ENCODE measurements at regions not wholly inside any gene's neighbourhood (a gene's known extent, or its start where the extent isn't known, plus 50 kb on each side); places are given as distances from the start of the nearest gene placed in this dataset.

DNA sequence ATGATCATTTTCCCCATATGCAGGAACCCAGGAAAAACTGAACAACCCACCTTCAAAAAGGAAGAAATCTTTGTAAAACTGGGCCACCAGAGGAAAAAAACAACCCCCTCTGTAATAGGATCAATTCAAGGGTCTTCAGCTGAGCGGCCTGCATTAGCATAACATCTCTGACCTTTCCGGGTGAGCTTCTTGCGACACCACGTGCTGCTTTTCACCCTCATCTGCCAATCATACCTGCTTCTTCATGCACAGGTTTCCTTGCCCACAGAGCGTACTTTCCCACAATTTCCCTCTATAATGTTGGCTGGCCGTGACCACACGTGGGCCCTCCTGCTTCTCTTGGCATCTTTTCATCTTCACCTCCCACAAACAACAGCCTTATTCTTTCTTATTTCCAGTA, 284.3 kb upstream of the NEBL start:
- H3K4me3 ChIP-seq = no peak overlapping the region
- peaks cover 0 to 13% (median 0%) of the 10 kb centered on the region in 3 donors for H3K27me3 ChIP-seq
- H3K4me1 ChIP-seq = no peaks in the 10 kb centered on the region
- intact Hi-C loops (cut with DNase I; ENCODE audit: low total_unique reads) = no loop called here
- H3K36me3 ChIP-seq = no peaks in the 10 kb centered on the region
- no peak overlapping the region for H3K27ac ChIP-seq
- WGBS, 5 donors = 72 to 89% (median 78%) methylated on average over 7 of the region's 7 CpGs
- H3K9me3 ChIP-seq = peaks cover 0 to 13% (median 8%) of the 10 kb centered on the region in 4 donors
- DNase-seq = no peak
- TF ChIP-seq, protein P1, sequence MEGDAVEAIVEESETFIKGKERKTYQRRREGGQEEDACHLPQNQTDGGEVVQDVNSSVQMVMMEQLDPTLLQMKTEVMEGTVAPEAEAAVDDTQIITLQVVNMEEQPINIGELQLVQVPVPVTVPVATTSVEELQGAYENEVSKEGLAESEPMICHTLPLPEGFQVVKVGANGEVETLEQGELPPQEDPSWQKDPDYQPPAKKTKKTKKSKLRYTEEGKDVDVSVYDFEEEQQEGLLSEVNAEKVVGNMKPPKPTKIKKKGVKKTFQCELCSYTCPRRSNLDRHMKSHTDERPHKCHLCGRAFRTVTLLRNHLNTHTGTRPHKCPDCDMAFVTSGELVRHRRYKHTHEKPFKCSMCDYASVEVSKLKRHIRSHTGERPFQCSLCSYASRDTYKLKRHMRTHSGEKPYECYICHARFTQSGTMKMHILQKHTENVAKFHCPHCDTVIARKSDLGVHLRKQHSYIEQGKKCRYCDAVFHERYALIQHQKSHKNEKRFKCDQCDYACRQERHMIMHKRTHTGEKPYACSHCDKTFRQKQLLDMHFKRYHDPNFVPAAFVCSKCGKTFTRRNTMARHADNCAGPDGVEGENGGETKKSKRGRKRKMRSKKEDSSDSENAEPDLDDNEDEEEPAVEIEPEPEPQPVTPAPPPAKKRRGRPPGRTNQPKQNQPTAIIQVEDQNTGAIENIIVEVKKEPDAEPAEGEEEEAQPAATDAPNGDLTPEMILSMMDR (IDR thresholded peaks at IDR 0.05) = no peak
- TF ChIP-seq POLR2A (IDR thresholded peaks at IDR 0.05) = no peak
- no peak for TF ChIP-seq EP300 (IDR thresholded peaks at IDR 0.05)
- TF ChIP-seq POLR2AphosphoS5 (IDR thresholded peaks at IDR 0.05) = no peak

- intact Hi-C loops (cut with DNase I; ENCODE audit: low total_unique reads) = no loop called here
- no peak overlapping the region for H3K27ac ChIP-seq
- H3K36me3 ChIP-seq = no peaks in the 10 kb centered on the region
- H3K27me3 ChIP-seq = peaks cover 0 to 15% (median 0%) of the 10 kb centered on the region in 3 donors
- H3K4me1 ChIP-seq = no peaks in the 10 kb centered on the region
- no peak overlapping the region for H3K4me3 ChIP-seq
- TF ChIP-seq, protein P1 (IDR thresholded peaks at IDR 0.05) = no peak
- TF ChIP-seq POLR2A (IDR thresholded peaks at IDR 0.05) (no peak), EP300 (IDR thresholded peaks at IDR 0.05) (no peak), POLR2AphosphoS5 (IDR thresholded peaks at IDR 0.05) (no peak)
- DNase-seq = no peak
- peaks cover 0 to 13% (median 8%) of the 10 kb centered on the region in 4 donors for H3K9me3 ChIP-seq
These were observed 283.5 kb upstream of the NEBL start for GRCh38 chr10:21180604-21181003.

GRCh38 chr10:21176934-21177480, 279.9 kb upstream of the NEBL start:
- peaks cover 0 to 13% (median 8%) of the 10 kb centered on the region in 4 donors for H3K9me3 ChIP-seq
- H3K4me1 ChIP-seq = peaks cover 4 to 32% (median 25%) of the 10 kb centered on the region in 4 donors
- no peak overlapping the region for H3K4me3 ChIP-seq
- peaks cover 0 to 48% (median 20%) of the 10 kb centered on the region in 3 donors for H3K27me3 ChIP-seq
- WGBS, 5 donors = 71 to 93% (median 85%) methylated on average over 6 of the region's 6 CpGs
- no peak overlapping the region for H3K27ac ChIP-seq
- intact Hi-C loops (cut with DNase I; ENCODE audit: low total_unique reads) = no loop called here
- TF ChIP-seq EP300 (IDR thresholded peaks at IDR 0.05) (no peak), POLR2A (IDR thresholded peaks at IDR 0.05) (no peak), POLR2AphosphoS5 (IDR thresholded peaks at IDR 0.05) (no peak)
- TF ChIP-seq, protein P1 (IDR thresholded peaks at IDR 0.05) = no peak
- H3K36me3 ChIP-seq = no peaks in the 10 kb centered on the region
- no peak for DNase-seq

DNA sequence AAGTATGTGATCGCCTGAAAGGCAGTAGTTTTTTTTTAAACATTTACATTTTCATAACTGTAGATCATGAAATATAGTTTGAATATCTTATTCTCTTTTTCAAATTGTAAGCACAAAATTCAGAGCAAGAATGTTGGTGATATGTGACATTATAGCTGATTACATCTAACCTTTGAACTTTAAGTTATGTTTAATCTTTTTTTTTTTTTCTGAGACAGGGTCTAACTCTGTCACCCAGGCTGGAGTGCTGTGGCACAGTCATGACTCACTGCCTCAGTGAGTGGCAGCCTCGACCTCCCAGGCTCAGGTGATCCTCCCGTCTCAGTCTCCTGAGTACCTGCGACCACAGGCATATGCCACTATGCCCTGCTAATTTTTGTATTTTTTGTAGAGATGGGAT, 278.7 kb upstream of the NEBL start:
- Histone ChIP-seq H3K36me3 (no peaks in the 10 kb centered on the region), H3K4me3 (no peak overlapping the region), H3K4me1 (peaks cover 4 to 35% (median 25%) of the 10 kb centered on the region in 4 donors), H3K27ac (no peak overlapping the region), H3K27me3 (peaks cover 0 to 54% (median 20%) of the 10 kb centered on the region in 3 donors), H3K9me3 (peaks cover 0 to 13% (median 8%) of the 10 kb centered on the region in 4 donors)
- intact Hi-C loops (cut with DNase I; ENCODE audit: low total_unique reads) = no loop called here
- TF ChIP-seq EP300 (IDR thresholded peaks at IDR 0.05) (no peak), POLR2A (IDR thresholded peaks at IDR 0.05) (no peak), POLR2AphosphoS5 (IDR thresholded peaks at IDR 0.05) (no peak)
- TF ChIP-seq, protein P1 (IDR thresholded peaks at IDR 0.05) = no peak
- 89 to 98% (median 90%) methylated on average over 4 of the region's 4 CpGs for WGBS, 5 donors
- no peak for DNase-seq

Measured in stomach (tissue), 8 donors.